ENCODE measurements at regions not wholly inside any gene's neighbourhood (a gene's known extent, or its start where the extent isn't known, plus 50 kb on each side); places are given as distances from the start of the nearest gene placed in this dataset.

- Histone ChIP-seq H3K4me3 (no peak overlapping the region), H3K4me2 (no peak overlapping the region), H3K79me2 (replicated peaks; ENCODE audit: insufficient read depth) (no peaks in the 10 kb centered on the region), H3K27me3 (ENCODE audit: insufficient read depth) (no peaks in the 10 kb centered on the region), H3K4me1 (ENCODE audit: insufficient read depth) (peaks cover 12% of the 10 kb centered on the region; the same call in 1 of the 2 replicates), H4K20me1 (replicated peaks; ENCODE audit: insufficient read depth) (no peaks in the 10 kb centered on the region), H2AFZ (no peak overlapping the region; the same call in 1 of the 2 replicates), H3K27ac (ENCODE audit: low read depth) (no peak overlapping the region), H3K36me3 (ENCODE audit: insufficient read depth) (peaks cover 6% of the 10 kb centered on the region; the same call in 1 of the 2 replicates), H3F3A (replicated peaks; ENCODE audit: low read depth) (no peaks in the 10 kb centered on the region), H3K9me2 (ENCODE audit: insufficient read depth) (no peaks in the 10 kb centered on the region)
- no peak for DNase-seq (ENCODE audit: low spot score)
- peaks cover 35% of the 10 kb centered on the region for H3K36me3 Mint-ChIP-seq (ENCODE audit: low read depth)
- H3K27ac Mint-ChIP-seq, result 0 out of 2 replicates have a peak overlapping the region, but pooled peaks have one; percentile 60
- ATAC-seq, result no peak
- no peak overlapping the region for H3K4me3 Mint-ChIP-seq
- H3K4me1 Mint-ChIP-seq, result peaks cover 11% of the 10 kb centered on the region
- no peaks in the 10 kb centered on the region for H3K27me3 Mint-ChIP-seq (ENCODE audit: insufficient read depth, low read depth, poor library complexity)
- peaks cover 37% of the 10 kb centered on the region for H3K9me3 Mint-ChIP-seq
- TF ChIP-seq NANOG (IDR thresholded peaks at IDR 0.05; ENCODE audit: borderline replicate concordance) (no peak), EZH2 (IDR thresholded peaks at IDR 0.05; ENCODE audit: low read depth, unreplicated experiment) (no peak), ZNF114 (CRISPR knock-in tag; IDR thresholded peaks at IDR 0.05) (no peak), ZNF331 (CRISPR knock-in tag; IDR thresholded peaks at IDR 0.05; ENCODE audit: low read depth) (no peak), CREB1 (CRISPR knock-in tag; IDR thresholded peaks at IDR 0.05; ENCODE audit: low read depth) (no peak), CTCF (conservative IDR thresholded peaks at IDR 0.05; ENCODE audit: low read depth in 2 of 2) (no peak), POLR2AphosphoS5 (IDR thresholded peaks at IDR 0.05; ENCODE audit: low read depth) (no peak), STAT1 (IDR thresholded peaks at IDR 0.05; ENCODE audit: unreplicated experiment) (no peak), ZNF462 (CRISPR knock-in tag; IDR thresholded peaks at IDR 0.05) (no peak), JUNB (IDR thresholded peaks at IDR 0.05; ENCODE audit: unreplicated experiment) (no peak), EZH2phosphoT487 (IDR thresholded peaks at IDR 0.05; ENCODE audit: unreplicated experiment) (no peak)
- TF ChIP-seq, protein P1, sequence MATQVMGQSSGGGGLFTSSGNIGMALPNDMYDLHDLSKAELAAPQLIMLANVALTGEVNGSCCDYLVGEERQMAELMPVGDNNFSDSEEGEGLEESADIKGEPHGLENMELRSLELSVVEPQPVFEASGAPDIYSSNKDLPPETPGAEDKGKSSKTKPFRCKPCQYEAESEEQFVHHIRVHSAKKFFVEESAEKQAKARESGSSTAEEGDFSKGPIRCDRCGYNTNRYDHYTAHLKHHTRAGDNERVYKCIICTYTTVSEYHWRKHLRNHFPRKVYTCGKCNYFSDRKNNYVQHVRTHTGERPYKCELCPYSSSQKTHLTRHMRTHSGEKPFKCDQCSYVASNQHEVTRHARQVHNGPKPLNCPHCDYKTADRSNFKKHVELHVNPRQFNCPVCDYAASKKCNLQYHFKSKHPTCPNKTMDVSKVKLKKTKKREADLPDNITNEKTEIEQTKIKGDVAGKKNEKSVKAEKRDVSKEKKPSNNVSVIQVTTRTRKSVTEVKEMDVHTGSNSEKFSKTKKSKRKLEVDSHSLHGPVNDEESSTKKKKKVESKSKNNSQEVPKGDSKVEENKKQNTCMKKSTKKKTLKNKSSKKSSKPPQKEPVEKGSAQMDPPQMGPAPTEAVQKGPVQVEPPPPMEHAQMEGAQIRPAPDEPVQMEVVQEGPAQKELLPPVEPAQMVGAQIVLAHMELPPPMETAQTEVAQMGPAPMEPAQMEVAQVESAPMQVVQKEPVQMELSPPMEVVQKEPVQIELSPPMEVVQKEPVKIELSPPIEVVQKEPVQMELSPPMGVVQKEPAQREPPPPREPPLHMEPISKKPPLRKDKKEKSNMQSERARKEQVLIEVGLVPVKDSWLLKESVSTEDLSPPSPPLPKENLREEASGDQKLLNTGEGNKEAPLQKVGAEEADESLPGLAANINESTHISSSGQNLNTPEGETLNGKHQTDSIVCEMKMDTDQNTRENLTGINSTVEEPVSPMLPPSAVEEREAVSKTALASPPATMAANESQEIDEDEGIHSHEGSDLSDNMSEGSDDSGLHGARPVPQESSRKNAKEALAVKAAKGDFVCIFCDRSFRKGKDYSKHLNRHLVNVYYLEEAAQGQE (IDR thresholded peaks at IDR 0.05; ENCODE audit: unreplicated experiment), result no peak
- TF ChIP-seq, protein P2, sequence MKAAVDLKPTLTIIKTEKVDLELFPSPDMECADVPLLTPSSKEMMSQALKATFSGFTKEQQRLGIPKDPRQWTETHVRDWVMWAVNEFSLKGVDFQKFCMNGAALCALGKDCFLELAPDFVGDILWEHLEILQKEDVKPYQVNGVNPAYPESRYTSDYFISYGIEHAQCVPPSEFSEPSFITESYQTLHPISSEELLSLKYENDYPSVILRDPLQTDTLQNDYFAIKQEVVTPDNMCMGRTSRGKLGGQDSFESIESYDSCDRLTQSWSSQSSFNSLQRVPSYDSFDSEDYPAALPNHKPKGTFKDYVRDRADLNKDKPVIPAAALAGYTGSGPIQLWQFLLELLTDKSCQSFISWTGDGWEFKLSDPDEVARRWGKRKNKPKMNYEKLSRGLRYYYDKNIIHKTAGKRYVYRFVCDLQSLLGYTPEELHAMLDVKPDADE (IDR thresholded peaks at IDR 0.05), result no peak
Measured at GRCh38 chr11:25613865-25614264, 718.1 kb upstream of the ANO3 start.

All from GM23338 (cell line).